Stomach (tissue), 4 donors: ENCODE measurements at regions not wholly inside any gene's neighbourhood (a gene's known extent, or its start where the extent isn't known, plus 50 kb on each side); places are given as distances from the start of the nearest gene placed in this dataset.
"Not testable (repeated sequence)": the region's sequence is repeated elsewhere in the genome, so short reads cannot be mapped to it uniquely, and the experiment has no call there.

Experiments used
- POLR2A ChIP-seq, 4 donors: fragments of 450-650 bp; IDR thresholded peaks; one replicate each; pipeline ENCODE4 v1.6.1; 2016; ENCODE audit warnings: antibody characterized with exemption in 4 of 4, control low read depth in 2 of 4, mild to moderate bottlenecking in 1 of 4, moderate library complexity in 1 of 4
- POLR2AphosphoS5 ChIP-seq, 3 donors: sonication (generic); formaldehyde crosslinking; IDR thresholded peaks; one replicate each; pipeline ENCODE4 v1.6.1; 2016; ENCODE audit warnings: antibody characterized with exemption in 3 of 3
- TF ChIP-seq, protein P1 (sequence below), 7 experiments: fragments of 450-650 bp in 4 of 7; fragments of 200-600 bp in 3 of 7; sonication (generic) in 3 of 7; IDR thresholded peaks; one replicate each; pipeline ENCODE4 v1.5.1; 2016 to 2019; ENCODE audit warnings: antibody characterized with exemption in 7 of 7, control low read depth in 2 of 7, mild to moderate bottlenecking in 1 of 7

DNA sequence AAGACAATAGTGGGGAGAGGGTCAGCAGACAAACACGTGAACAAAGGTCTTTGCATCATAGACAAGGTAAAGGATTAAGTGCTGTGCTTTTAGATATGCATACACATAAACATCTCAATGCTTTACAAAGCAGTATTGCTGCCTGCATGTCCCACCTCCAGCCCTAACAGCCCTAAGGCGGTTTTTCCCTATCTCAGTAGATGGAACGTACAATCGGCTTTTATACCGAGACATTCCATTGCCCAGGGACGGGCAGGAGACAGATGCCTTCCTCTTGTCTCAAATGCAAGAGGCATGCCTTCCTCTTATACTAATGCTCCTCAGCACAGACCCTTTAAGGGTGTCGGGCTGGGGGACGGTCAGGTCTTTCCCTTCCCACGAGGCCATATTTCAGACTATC lies 124.0 kb upstream of the PRR20G start:
- TF ChIP-seq, protein P1, sequence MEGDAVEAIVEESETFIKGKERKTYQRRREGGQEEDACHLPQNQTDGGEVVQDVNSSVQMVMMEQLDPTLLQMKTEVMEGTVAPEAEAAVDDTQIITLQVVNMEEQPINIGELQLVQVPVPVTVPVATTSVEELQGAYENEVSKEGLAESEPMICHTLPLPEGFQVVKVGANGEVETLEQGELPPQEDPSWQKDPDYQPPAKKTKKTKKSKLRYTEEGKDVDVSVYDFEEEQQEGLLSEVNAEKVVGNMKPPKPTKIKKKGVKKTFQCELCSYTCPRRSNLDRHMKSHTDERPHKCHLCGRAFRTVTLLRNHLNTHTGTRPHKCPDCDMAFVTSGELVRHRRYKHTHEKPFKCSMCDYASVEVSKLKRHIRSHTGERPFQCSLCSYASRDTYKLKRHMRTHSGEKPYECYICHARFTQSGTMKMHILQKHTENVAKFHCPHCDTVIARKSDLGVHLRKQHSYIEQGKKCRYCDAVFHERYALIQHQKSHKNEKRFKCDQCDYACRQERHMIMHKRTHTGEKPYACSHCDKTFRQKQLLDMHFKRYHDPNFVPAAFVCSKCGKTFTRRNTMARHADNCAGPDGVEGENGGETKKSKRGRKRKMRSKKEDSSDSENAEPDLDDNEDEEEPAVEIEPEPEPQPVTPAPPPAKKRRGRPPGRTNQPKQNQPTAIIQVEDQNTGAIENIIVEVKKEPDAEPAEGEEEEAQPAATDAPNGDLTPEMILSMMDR (IDR thresholded peaks at IDR 0.05): not testable (repeated sequence)
- not testable (repeated sequence) for TF ChIP-seq POLR2AphosphoS5, POLR2A (IDR thresholded peaks at IDR 0.05)
